Smooth muscle cell (in vitro differentiated cells): ENCODE measurements at regions not wholly inside any gene's neighbourhood (a gene's known extent, or its start where the extent isn't known, plus 50 kb on each side); places are given as distances from the start of the nearest gene placed in this dataset.

ENCODE experiments used
- DNase-seq: peaks from one replicate; lab custom pipeline; 2025; ENCODE audit not compliant: unreplicated experiment; lab: John Stamatoyannopoulos, UW
- H2AFZ ChIP-seq: fragments of 200-600 bp; sonication (generic); 2 replicates; pipeline ENCODE4 v1.6.0; 2016; ENCODE audit warnings: antibody characterized with exemption, low read depth, mild to moderate bottlenecking
- H3F3A ChIP-seq: fragments of 200-600 bp; sonication (generic); 2 replicates; pipeline ENCODE4 v1.6.0; 2017; ENCODE audit warnings: antibody characterized with exemption, low read depth
- H3K27ac ChIP-seq: fragments of 200-600 bp; sonication (generic); 2 replicates; pipeline ENCODE4 v1.5.1; 2016; ENCODE audit warnings: low read depth, mild to moderate bottlenecking
- H3K27me3 ChIP-seq: fragments of 200-600 bp; sonication (generic); 2 replicates; pipeline ENCODE4 v1.6.1; 2016; ENCODE audit warnings: low read depth, mild to moderate bottlenecking
- H3K36me3 ChIP-seq: fragments of 200-600 bp; sonication (generic); 2 replicates; pipeline ENCODE4 v1.5.1; 2016; ENCODE audit warnings: low read depth
- H3K4me1 ChIP-seq: fragments of 200-600 bp; sonication (generic); 2 replicates; pipeline ENCODE4 v1.5.1; 2016; ENCODE audit warnings: low read depth
- H3K4me2 ChIP-seq: fragments of 200-600 bp; sonication (generic); 2 replicates; pipeline ENCODE4 v1.6.0; 2016; ENCODE audit warnings: mild to moderate bottlenecking
- H3K4me3 ChIP-seq: fragments of 200-600 bp; sonication (generic); 2 replicates; pipeline ENCODE4 v1.5.1; 2016; ENCODE audit warnings: mild to moderate bottlenecking
- H3K79me2 ChIP-seq: fragments of 200-600 bp; sonication (generic); 2 replicates; pipeline ENCODE4 v1.6.0; 2016; ENCODE audit warnings: low read depth, mild to moderate bottlenecking
- H3K9ac ChIP-seq: fragments of 200-600 bp; sonication (generic); 2 replicates; pipeline ENCODE4 v1.6.0; 2016; ENCODE audit warnings: low read depth
- H3K9me3 ChIP-seq: fragments of 200-600 bp; sonication (generic); replicated peaks from 2 replicates; pipeline ENCODE4 v1.5.1; 2016; ENCODE audit warnings: low read depth
- H4K20me1 ChIP-seq: fragments of 200-600 bp; sonication (generic); 2 replicates; pipeline ENCODE4 v1.6.0; 2016; ENCODE audit warnings: low read depth
- WGBS: methylation state at CpG from one replicate; pipeline ENCODE4 v1.1.7; 2016; ENCODE audit warnings: low lambda C conversion rate; 5-methylcytosine and 5-hydroxymethylcytosine counted together
- TF ChIP-seq, protein P1 (sequence below): fragments of 200-600 bp; sonication (generic); IDR thresholded peaks from 2 replicates; pipeline ENCODE4 v1.5.1; 2017; ENCODE audit warnings: borderline replicate concordance, mild to moderate bottlenecking, antibody characterized with exemption; ENCODE audit not compliant: insufficient read depth, poor library complexity, severe bottlenecking

DNA sequence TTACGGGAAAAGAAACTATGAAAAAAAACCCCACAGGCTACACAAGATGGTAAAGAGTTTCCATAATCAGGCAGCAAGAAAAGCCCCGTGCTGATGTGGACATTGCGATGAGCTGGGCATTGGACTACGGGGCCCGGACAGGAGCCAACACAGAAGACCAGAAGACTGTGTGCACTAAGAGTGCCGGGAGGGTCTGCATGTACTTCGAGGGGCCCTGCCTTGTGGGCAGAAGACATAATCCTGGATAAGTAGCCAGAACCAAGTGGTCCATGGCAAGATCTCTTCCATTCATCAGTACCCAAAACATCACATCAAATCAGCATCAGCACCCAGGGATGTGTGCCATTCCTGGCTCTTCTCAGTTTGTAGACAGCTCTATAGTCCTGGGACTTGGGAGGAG is 317.8 kb downstream of the FGF9 start:
- TF ChIP-seq, protein P1, sequence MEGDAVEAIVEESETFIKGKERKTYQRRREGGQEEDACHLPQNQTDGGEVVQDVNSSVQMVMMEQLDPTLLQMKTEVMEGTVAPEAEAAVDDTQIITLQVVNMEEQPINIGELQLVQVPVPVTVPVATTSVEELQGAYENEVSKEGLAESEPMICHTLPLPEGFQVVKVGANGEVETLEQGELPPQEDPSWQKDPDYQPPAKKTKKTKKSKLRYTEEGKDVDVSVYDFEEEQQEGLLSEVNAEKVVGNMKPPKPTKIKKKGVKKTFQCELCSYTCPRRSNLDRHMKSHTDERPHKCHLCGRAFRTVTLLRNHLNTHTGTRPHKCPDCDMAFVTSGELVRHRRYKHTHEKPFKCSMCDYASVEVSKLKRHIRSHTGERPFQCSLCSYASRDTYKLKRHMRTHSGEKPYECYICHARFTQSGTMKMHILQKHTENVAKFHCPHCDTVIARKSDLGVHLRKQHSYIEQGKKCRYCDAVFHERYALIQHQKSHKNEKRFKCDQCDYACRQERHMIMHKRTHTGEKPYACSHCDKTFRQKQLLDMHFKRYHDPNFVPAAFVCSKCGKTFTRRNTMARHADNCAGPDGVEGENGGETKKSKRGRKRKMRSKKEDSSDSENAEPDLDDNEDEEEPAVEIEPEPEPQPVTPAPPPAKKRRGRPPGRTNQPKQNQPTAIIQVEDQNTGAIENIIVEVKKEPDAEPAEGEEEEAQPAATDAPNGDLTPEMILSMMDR: no peak
- Histone ChIP-seq H3K36me3 (no peaks in the 10 kb centered on the region), H3K9ac (no peak overlapping the region), H3K4me1 (no peaks in the 10 kb centered on the region), H4K20me1 (no peaks in the 10 kb centered on the region), H3K79me2 (no peaks in the 10 kb centered on the region), H3K9me3 (no peaks in the 10 kb centered on the region), H2AFZ (no peak overlapping the region), H3F3A (no peaks in the 10 kb centered on the region), H3K27me3 (no peaks in the 10 kb centered on the region), H3K4me2 (no peak overlapping the region), H3K27ac (no peak overlapping the region), H3K4me3 (no peak overlapping the region)
- 94% methylated on average over 7 of the region's 7 CpGs for WGBS
- DNase-seq: no peak

DNA sequence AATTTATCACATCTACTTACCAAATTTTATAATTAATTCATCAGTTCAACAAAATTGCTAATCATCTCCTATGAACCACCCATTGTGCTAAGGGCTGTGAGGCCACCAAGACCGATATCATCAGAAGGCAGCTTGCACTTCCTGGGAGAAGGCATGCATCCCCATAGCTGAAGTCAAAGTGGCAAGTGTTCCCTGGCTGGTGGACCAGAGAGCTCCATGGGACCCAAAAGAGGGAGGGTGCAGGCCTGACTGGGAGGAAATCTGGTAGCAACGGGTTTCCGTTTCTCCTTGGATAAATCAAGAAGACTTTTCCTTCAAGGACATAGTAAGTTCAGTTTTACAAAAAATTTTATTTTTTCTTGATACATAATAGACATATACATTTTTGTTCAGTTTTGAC is 325.2 kb downstream of the FGF9 start:
- Histone ChIP-seq H3K4me3 (no peak overlapping the region), H3K79me2 (no peaks in the 10 kb centered on the region), H2AFZ (no peak overlapping the region), H3K27ac (no peak overlapping the region), H3K36me3 (no peaks in the 10 kb centered on the region), H3K4me1 (no peaks in the 10 kb centered on the region), H3F3A (no peaks in the 10 kb centered on the region), H3K9ac (no peak overlapping the region), H4K20me1 (no peaks in the 10 kb centered on the region), H3K27me3 (no peaks in the 10 kb centered on the region), H3K4me2 (no peak overlapping the region), H3K9me3 (no peaks in the 10 kb centered on the region)
- DNase-seq: no peak
- TF ChIP-seq, protein P1: no peak
- 100% methylated on average over 3 of the region's 3 CpGs for WGBS

- TF ChIP-seq, protein P1: no peak
- Histone ChIP-seq H3K4me1 (no peaks in the 10 kb centered on the region), H3F3A (no peaks in the 10 kb centered on the region), H3K36me3 (no peaks in the 10 kb centered on the region), H3K79me2 (no peaks in the 10 kb centered on the region), H3K9me3 (no peaks in the 10 kb centered on the region), H3K4me3 (no peak overlapping the region), H3K4me2 (no peak overlapping the region), H3K27me3 (no peaks in the 10 kb centered on the region), H4K20me1 (no peaks in the 10 kb centered on the region), H3K9ac (no peak overlapping the region), H3K27ac (no peak overlapping the region), H2AFZ (no peak overlapping the region)
- no peak for DNase-seq
- 96% methylated on average over 2 of the region's 2 CpGs for WGBS
Observed at GRCh38 chr13:21997726-21998125, 326.9 kb downstream of the FGF9 start.

DNA sequence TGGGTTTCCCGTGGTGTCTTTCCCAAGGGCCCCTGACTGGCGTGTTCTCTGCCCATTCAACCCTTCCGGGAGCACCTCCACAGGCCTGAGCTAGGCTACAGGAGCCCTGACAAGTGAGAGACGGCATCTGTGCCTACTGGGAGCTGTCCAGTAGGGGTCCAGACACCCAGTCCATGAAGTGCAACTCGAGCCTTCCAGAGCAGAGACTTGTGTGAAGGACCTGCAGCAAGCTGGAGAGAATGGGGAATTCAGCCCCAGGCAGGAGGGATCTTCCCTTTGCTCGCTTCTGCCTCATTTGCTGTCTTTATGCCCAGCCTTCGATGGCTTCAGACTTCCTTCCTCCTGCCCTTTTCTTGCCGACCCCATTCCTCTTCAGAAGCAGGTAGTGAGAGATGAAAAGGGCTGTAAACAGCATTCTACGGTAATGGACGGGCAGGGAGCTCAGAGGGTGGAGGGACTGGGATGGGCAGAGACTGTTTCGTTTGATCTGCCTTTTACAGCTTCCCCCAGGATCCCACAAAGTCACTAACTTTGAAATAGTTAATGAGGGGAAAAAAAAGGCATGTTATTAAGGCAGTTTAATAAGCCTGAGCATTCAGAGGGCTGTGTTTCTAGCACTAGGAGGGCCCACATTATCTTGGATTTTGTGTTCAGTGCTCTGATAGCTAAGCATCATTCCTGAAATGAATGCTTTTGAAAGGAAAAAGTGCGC is 327.6 kb downstream of the FGF9 start:
- Histone ChIP-seq H3K27me3 (no peaks in the 10 kb centered on the region), H3K4me3 (no peak overlapping the region), H3K79me2 (no peaks in the 10 kb centered on the region), H3K27ac (no peak overlapping the region), H4K20me1 (no peaks in the 10 kb centered on the region), H3K4me2 (no peak overlapping the region), H3K4me1 (no peaks in the 10 kb centered on the region), H3K9me3 (no peaks in the 10 kb centered on the region), H3K9ac (no peak overlapping the region), H3K36me3 (no peaks in the 10 kb centered on the region), H3F3A (no peaks in the 10 kb centered on the region), H2AFZ (no peak overlapping the region)
- no peak for DNase-seq
- TF ChIP-seq, protein P1: no peak
- 71% methylated on average over 12 of the region's 12 CpGs for WGBS
